ENCODE measurements at regions not wholly inside any gene's neighbourhood (a gene's known extent, or its start where the extent isn't known, plus 50 kb on each side); places are given as distances from the start of the nearest gene placed in this dataset.

DNA sequence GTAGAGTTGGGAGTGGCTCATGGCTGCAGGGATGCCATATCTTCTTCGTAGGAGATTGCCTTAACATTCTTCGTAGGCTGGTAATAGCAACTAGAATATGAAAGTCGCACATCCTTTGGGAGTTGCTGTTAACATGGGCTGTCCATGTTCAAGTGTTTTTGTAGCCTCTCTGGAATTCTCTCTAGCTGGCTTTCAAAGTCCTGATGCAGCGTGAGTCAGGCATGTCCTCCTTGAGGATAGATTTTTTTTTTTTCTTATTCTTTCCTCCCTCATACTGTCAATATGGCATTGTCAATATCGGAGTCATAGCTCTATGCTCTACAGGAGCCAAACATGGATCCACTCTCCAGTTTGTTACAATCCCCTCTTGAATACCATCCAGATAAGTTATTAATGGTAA, 494.8 kb upstream of the WWC1 start:
- Histone ChIP-seq H3K4me1 (ENCODE audit: insufficient read depth, low read length) (no peaks in the 10 kb centered on the region), H3K36me3 (ENCODE audit: insufficient read depth, low read length) (no peaks in the 10 kb centered on the region), H3K27me3 (ENCODE audit: insufficient read depth, low read length) (no peaks in the 10 kb centered on the region), H3K4me3 (ENCODE audit: low read length in 2 of 2) (no peak overlapping the region), H3K27ac (ENCODE audit: low read depth, low read length) (no peak overlapping the region), H3K9me3 (ENCODE audit: control insufficient read depth in 1 of 2, low read length in 2 of 2) (no peaks in the 10 kb centered on the region)
- H3K27ac Mint-ChIP-seq: no peak overlapping the region
- H3K9me3 Mint-ChIP-seq: peaks cover 0 to 3% (median 0%) of the 10 kb centered on the region in 8 donors
- no peaks in the 10 kb centered on the region for H3K4me1 Mint-ChIP-seq
- intact Hi-C loops (cut with micrococcal nuclease): no loop called here
- H3K4me3 Mint-ChIP-seq: no peak overlapping the region
- no peak for DNase-seq
- no peaks in the 10 kb centered on the region for H3K27me3 Mint-ChIP-seq
- ChIA-PET POLR2A (ENCODE audit: partially characterized antibody) (no interaction called here), CTCF (ENCODE audit: partially characterized antibody) (no interaction called here)
- H3K36me3 Mint-ChIP-seq: no peaks in the 10 kb centered on the region

DNA sequence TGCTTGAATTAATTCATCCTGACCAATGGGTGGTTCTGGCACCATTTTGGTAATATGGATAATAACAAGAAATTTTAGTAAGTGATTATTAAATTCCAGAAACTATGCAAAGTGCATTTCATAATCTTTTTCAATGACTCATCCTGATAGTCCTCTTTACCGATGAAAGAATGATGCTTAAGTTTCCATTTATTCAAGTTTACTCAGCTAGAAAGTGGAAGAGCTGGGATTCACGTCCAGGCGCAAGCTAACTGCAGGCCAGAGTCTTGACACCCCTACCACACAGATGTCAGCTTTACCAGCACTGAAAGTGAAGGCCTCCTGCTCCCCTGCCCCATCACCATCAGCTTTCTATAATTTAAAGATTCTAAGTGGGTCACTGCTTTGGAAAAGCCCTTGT, 493.5 kb upstream of the WWC1 start:
- Histone ChIP-seq H3K4me1 (ENCODE audit: insufficient read depth, low read length) (no peaks in the 10 kb centered on the region), H3K36me3 (ENCODE audit: insufficient read depth, low read length) (no peaks in the 10 kb centered on the region), H3K4me3 (ENCODE audit: low read length in 2 of 2) (no peak overlapping the region), H3K27me3 (ENCODE audit: insufficient read depth, low read length) (no peaks in the 10 kb centered on the region), H3K9me3 (ENCODE audit: control insufficient read depth in 1 of 2, low read length in 2 of 2) (no peaks in the 10 kb centered on the region), H3K27ac (ENCODE audit: low read depth, low read length) (no peak overlapping the region)
- no peak for DNase-seq
- no peaks in the 10 kb centered on the region for H3K36me3 Mint-ChIP-seq
- H3K4me3 Mint-ChIP-seq: no peak overlapping the region
- H3K9me3 Mint-ChIP-seq: peaks cover 0 to 3% (median 0%) of the 10 kb centered on the region in 8 donors
- CTCF ChIA-PET (ENCODE audit: partially characterized antibody): no interaction called here
- H3K4me1 Mint-ChIP-seq: no peaks in the 10 kb centered on the region
- H3K27ac Mint-ChIP-seq: no peak overlapping the region
- intact Hi-C loops (cut with micrococcal nuclease): no loop called here
- no peaks in the 10 kb centered on the region for H3K27me3 Mint-ChIP-seq
- POLR2A ChIA-PET (ENCODE audit: partially characterized antibody): no interaction called here

DNA sequence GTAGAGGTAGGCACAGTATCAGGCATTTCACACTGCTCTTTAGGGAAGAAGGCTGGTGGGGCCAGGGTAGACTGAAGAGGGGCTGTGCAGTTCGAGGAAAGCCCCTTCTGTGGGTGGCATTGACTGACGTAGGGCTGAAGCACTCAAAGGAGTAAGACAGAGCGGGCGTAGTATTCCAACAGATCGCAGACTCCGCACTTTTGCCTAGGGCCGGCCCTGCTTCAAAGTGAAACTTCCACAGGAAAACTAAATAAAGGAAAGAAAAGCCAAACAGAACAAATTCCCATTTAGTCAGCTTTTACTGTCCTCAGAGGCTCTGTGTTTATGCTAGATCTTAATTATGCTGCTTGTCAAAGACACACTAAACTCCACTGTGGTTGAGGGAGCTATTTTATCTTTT, 493.0 kb upstream of the WWC1 start:
- no peaks in the 10 kb centered on the region for H3K4me1 ChIP-seq (ENCODE audit: insufficient read depth, low read length)
- no peak overlapping the region for H3K27ac ChIP-seq (ENCODE audit: low read depth, low read length)
- intact Hi-C loops (cut with micrococcal nuclease): no loop called here
- Mint-ChIP-seq H3K4me3 (no peak overlapping the region), H3K27me3 (no peaks in the 10 kb centered on the region), H3K9me3 (peaks cover 0 to 3% (median 0%) of the 10 kb centered on the region in 8 donors), H3K4me1 (no peaks in the 10 kb centered on the region), H3K27ac (no peak overlapping the region), H3K36me3 (no peaks in the 10 kb centered on the region)
- H3K9me3 ChIP-seq (ENCODE audit: control insufficient read depth in 1 of 2, low read length in 2 of 2): no peaks in the 10 kb centered on the region
- ChIA-PET CTCF (ENCODE audit: partially characterized antibody) (no interaction called here), POLR2A (ENCODE audit: partially characterized antibody) (no interaction called here)
- H3K36me3 ChIP-seq (ENCODE audit: insufficient read depth, low read length): no peaks in the 10 kb centered on the region
- no peak for DNase-seq
- H3K4me3 ChIP-seq (ENCODE audit: low read length in 2 of 2): no peak overlapping the region
- H3K27me3 ChIP-seq (ENCODE audit: insufficient read depth, low read length): no peaks in the 10 kb centered on the region

DNA sequence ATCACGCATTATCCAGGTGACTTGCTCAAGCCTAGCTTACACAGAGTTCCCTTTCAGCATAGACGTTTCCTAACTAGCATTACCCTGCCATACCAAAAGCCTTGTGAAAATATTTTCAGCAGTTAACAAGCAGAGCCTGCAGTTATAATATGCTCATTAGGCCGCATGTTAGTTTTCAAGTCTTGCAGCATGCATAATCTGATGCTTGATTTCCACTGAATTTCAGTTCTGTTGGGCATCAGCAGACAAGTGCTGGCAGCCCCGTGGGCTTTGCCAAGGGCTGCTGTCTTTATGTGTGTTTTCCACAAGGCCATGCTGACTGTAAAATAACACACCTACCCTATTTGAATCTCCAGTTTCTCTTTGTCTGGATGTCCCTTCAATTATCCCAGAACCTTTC, 491.0 kb upstream of the WWC1 start:
- H3K27ac ChIP-seq (ENCODE audit: low read depth, low read length): no peak overlapping the region
- H3K9me3 ChIP-seq (ENCODE audit: control insufficient read depth in 1 of 2, low read length in 2 of 2): no peaks in the 10 kb centered on the region
- no peaks in the 10 kb centered on the region for H3K36me3 Mint-ChIP-seq
- no peak for DNase-seq
- no peaks in the 10 kb centered on the region for H3K4me1 Mint-ChIP-seq
- peaks cover 0 to 6% (median 0%) of the 10 kb centered on the region in 8 donors for H3K9me3 Mint-ChIP-seq
- ChIA-PET POLR2A (ENCODE audit: partially characterized antibody) (no interaction called here), CTCF (ENCODE audit: partially characterized antibody) (no interaction called here)
- no peak overlapping the region for H3K27ac Mint-ChIP-seq
- intact Hi-C loops (cut with micrococcal nuclease): no loop called here
- no peaks in the 10 kb centered on the region for H3K36me3 ChIP-seq (ENCODE audit: insufficient read depth, low read length)
- H3K27me3 ChIP-seq (ENCODE audit: insufficient read depth, low read length): no peaks in the 10 kb centered on the region
- no peaks in the 10 kb centered on the region for H3K27me3 Mint-ChIP-seq
- no peak overlapping the region for H3K4me3 ChIP-seq (ENCODE audit: low read length in 2 of 2)
- no peaks in the 10 kb centered on the region for H3K4me1 ChIP-seq (ENCODE audit: insufficient read depth, low read length)
- no peak overlapping the region for H3K4me3 Mint-ChIP-seq

DNA sequence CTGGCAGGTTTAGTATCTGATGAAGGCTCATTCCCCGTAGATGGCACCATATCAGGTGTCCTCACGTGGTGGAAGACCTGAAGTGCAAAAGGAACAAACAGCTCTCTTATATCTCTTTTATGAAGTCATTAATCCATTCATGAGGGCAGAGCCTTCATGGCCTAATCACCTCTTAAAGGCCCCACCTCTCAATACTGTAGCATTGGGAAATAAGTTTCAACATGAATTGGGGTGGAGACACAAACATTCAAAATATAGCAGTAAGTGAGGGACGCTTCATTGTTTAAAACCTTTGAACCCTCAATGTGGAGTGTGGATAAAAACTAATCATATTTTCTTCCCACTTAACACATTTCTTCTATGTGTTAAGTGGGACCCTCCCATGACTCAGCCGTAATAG, 489.4 kb upstream of the WWC1 start:
- CTCF ChIA-PET (ENCODE audit: partially characterized antibody): no interaction called here
- H3K4me1 Mint-ChIP-seq: no peaks in the 10 kb centered on the region
- no peaks in the 10 kb centered on the region for H3K27me3 Mint-ChIP-seq
- peaks cover 0 to 6% (median 0%) of the 10 kb centered on the region in 8 donors for H3K9me3 Mint-ChIP-seq
- no peaks in the 10 kb centered on the region for H3K36me3 Mint-ChIP-seq
- no peak overlapping the region for H3K4me3 ChIP-seq (ENCODE audit: low read length in 2 of 2)
- intact Hi-C loops (cut with micrococcal nuclease): no loop called here
- H3K27ac ChIP-seq (ENCODE audit: low read depth, low read length): no peak overlapping the region
- DNase-seq: no peak
- no peaks in the 10 kb centered on the region for H3K9me3 ChIP-seq (ENCODE audit: control insufficient read depth in 1 of 2, low read length in 2 of 2)
- no peak overlapping the region for H3K27ac Mint-ChIP-seq
- POLR2A ChIA-PET (ENCODE audit: partially characterized antibody): no interaction called here
- no peaks in the 10 kb centered on the region for H3K36me3 ChIP-seq (ENCODE audit: insufficient read depth, low read length)
- no peak overlapping the region for H3K4me3 Mint-ChIP-seq
- H3K4me1 ChIP-seq (ENCODE audit: insufficient read depth, low read length): no peaks in the 10 kb centered on the region
- H3K27me3 ChIP-seq (ENCODE audit: insufficient read depth, low read length): no peaks in the 10 kb centered on the region

DNA sequence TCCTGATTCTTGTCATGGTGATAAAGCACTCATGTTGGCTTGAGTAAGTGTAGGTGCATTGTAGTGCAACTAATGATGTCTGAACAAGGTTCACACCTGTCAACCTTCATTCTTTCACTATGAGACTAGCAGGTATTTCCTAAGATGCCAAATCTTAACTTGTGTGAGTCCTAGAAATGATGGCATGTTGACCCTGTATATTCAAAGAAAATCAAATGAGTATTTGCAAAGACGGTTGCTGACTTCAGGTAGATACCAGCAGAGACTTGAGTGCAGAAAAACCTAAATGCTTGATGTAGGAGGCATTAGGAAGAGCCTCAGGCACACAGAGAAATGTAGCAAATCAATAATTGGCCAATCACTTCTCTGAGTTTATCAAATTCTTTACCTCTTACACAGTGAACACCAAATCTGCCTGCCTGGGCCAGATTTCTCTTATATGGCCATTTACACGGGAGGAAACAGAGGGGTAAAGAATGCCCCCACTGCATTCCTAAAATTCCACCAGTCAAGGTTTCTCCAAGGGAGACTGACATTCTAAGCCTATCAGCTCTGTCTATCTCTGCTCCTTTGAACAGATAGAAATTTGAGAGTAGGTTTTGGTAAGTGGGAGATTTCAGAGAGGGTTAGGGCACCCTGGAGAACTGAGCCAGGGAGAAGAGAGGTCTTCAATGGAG, 488.6 kb upstream of the WWC1 start:
- intact Hi-C loops (cut with micrococcal nuclease): no loop called here
- Histone ChIP-seq H3K36me3 (ENCODE audit: insufficient read depth, low read length) (no peaks in the 10 kb centered on the region), H3K27ac (ENCODE audit: low read depth, low read length) (no peak overlapping the region), H3K9me3 (ENCODE audit: control insufficient read depth in 1 of 2, low read length in 2 of 2) (no peaks in the 10 kb centered on the region), H3K27me3 (ENCODE audit: insufficient read depth, low read length) (no peaks in the 10 kb centered on the region), H3K4me3 (ENCODE audit: low read length in 2 of 2) (no peak overlapping the region), H3K4me1 (ENCODE audit: insufficient read depth, low read length) (no peaks in the 10 kb centered on the region)
- no peaks in the 10 kb centered on the region for H3K36me3 Mint-ChIP-seq
- no peak for DNase-seq
- no peak overlapping the region for H3K27ac Mint-ChIP-seq
- no peak overlapping the region for H3K4me3 Mint-ChIP-seq
- no peaks in the 10 kb centered on the region for H3K4me1 Mint-ChIP-seq
- H3K9me3 Mint-ChIP-seq: peaks cover 0 to 6% (median 0%) of the 10 kb centered on the region in 8 donors
- H3K27me3 Mint-ChIP-seq: no peaks in the 10 kb centered on the region
- ChIA-PET CTCF (ENCODE audit: partially characterized antibody) (no interaction called here), POLR2A (ENCODE audit: partially characterized antibody) (no interaction called here)

DNA sequence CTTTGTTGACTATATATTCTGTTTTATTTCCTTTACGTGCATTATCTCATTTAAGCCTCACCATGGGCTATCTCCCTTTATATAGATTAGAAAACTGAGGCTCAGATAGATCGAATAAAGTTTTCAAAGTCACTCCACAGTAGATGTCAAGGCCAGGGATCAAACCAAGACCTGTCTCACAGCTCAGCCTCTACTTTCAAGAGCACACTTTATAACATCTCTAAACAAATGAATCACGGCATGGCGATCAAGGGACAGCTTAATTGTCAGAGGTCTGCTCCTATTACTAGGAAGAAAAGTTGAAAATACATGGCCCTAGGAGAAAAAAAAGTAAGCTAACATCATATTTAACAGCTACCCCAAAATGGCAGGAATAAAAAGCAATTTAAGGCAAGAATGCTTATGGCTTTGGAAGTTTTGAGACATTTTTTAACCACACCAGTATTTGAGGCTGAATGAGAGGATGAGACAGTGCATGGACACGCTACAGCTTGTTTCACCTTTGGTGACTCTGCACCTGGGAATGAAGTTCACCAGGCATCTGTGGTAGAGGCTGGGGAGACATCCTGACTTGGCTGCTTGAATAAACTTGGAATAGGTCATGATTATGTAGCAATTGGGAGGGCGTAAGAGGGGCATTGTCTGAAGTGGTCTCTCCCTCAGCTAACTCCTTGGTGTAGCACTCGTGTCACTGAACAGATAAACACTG, 486.8 kb upstream of the WWC1 start:
- H3K4me3 Mint-ChIP-seq: no peak overlapping the region
- no peak overlapping the region for H3K4me3 ChIP-seq (ENCODE audit: low read length in 2 of 2)
- H3K27me3 Mint-ChIP-seq: no peaks in the 10 kb centered on the region
- CTCF ChIA-PET (ENCODE audit: partially characterized antibody): no interaction called here
- no peaks in the 10 kb centered on the region for H3K36me3 Mint-ChIP-seq
- POLR2A ChIA-PET (ENCODE audit: partially characterized antibody): no interaction called here
- H3K4me1 Mint-ChIP-seq: no peaks in the 10 kb centered on the region
- H3K4me1 ChIP-seq (ENCODE audit: insufficient read depth, low read length): no peaks in the 10 kb centered on the region
- intact Hi-C loops (cut with micrococcal nuclease): no loop called here
- H3K9me3 ChIP-seq (ENCODE audit: control insufficient read depth in 1 of 2, low read length in 2 of 2): no peaks in the 10 kb centered on the region
- DNase-seq: no peak
- no peaks in the 10 kb centered on the region for H3K27me3 ChIP-seq (ENCODE audit: insufficient read depth, low read length)
- no peak overlapping the region for H3K27ac ChIP-seq (ENCODE audit: low read depth, low read length)
- H3K27ac Mint-ChIP-seq: no peak overlapping the region
- H3K36me3 ChIP-seq (ENCODE audit: insufficient read depth, low read length): no peaks in the 10 kb centered on the region
- H3K9me3 Mint-ChIP-seq: peaks cover 0 to 6% (median 1%) of the 10 kb centered on the region in 8 donors

Data from CD4-positive, alpha-beta memory T cell (primary cell).